Central memory CD8-positive, alpha-beta T cell (primary cell): ENCODE measurements at regions not wholly inside any gene's neighbourhood (a gene's known extent, or its start where the extent isn't known, plus 50 kb on each side); places are given as distances from the start of the nearest gene placed in this dataset.

Experiments
- ATAC-seq: fragments of 150-1000 bp; cut with Tn5 transposase; replicated peaks from 2 replicates; pipeline ENCODE4 v1.10.0; 2022; ENCODE audit warnings: mild to moderate bottlenecking, moderate FRiP score, moderate number of reproducible peaks; ENCODE audit not compliant: poor library complexity, severe bottlenecking; ENCODE audit errors: extremely low read depth
- DNase-seq, 2 donors: peaks; one replicate each; pipeline ENCODE4 v3.0.0; 2021; ENCODE audit warnings: low spot score in 2 of 2
- H3K27ac Mint-ChIP-seq: one replicate; pipeline ENCODE4 v1.8.0; 2022; ENCODE audit warnings: low read depth, mild to moderate bottlenecking, moderate library complexity, mixed read lengths
- H3K27me3 Mint-ChIP-seq: one replicate; pipeline ENCODE4 v1.8.0; 2022; ENCODE audit warnings: mixed read lengths
- H3K36me3 Mint-ChIP-seq: one replicate; pipeline ENCODE4 v1.8.0; 2022; ENCODE audit warnings: mild to moderate bottlenecking, moderate library complexity, mixed read lengths; ENCODE audit not compliant: insufficient read depth
- H3K4me1 Mint-ChIP-seq: one replicate; pipeline ENCODE4 v1.8.0; 2022; ENCODE audit warnings: mixed read lengths
- H3K4me3 Mint-ChIP-seq: one replicate; pipeline ENCODE4 v1.8.0; 2022; ENCODE audit warnings: mild to moderate bottlenecking, moderate library complexity, mixed read lengths
- H3K9me3 Mint-ChIP-seq: one replicate; pipeline ENCODE4 v1.8.0; 2022; ENCODE audit warnings: mixed read lengths

- Mint-ChIP-seq H3K4me1 (no peaks in the 10 kb centered on the region), H3K27ac (no peak overlapping the region), H3K4me3 (no peak overlapping the region), H3K36me3 (no peaks in the 10 kb centered on the region), H3K27me3 (peaks cover 8% of the 10 kb centered on the region), H3K9me3 (no peaks in the 10 kb centered on the region)
- ATAC-seq (no peak), DNase-seq (no peak)
These were observed 253.2 kb downstream of the NR2F2 start for GRCh38 chr15:96583671-96584070.

- Mint-ChIP-seq H3K27ac (no peak overlapping the region), H3K9me3 (no peaks in the 10 kb centered on the region), H3K36me3 (no peaks in the 10 kb centered on the region), H3K27me3 (peaks cover 8% of the 10 kb centered on the region), H3K4me1 (no peaks in the 10 kb centered on the region), H3K4me3 (no peak overlapping the region)
- ATAC-seq (no peak), DNase-seq (no peak)
These were observed 255.2 kb downstream of the NR2F2 start for GRCh38 chr15:96585484-96586386.

GRCh38 chr15:96586901-96587300 lies 256.4 kb downstream of the NR2F2 start:
- Mint-ChIP-seq H3K4me3 (no peak overlapping the region), H3K27ac (no peak overlapping the region), H3K27me3 (peaks cover 11% of the 10 kb centered on the region), H3K36me3 (no peaks in the 10 kb centered on the region), H3K4me1 (no peaks in the 10 kb centered on the region), H3K9me3 (no peaks in the 10 kb centered on the region)
- ATAC-seq (no peak), DNase-seq (no peak)

- Mint-ChIP-seq H3K27ac (no peak overlapping the region), H3K4me3 (no peak overlapping the region), H3K36me3 (no peaks in the 10 kb centered on the region), H3K27me3 (peaks cover 13% of the 10 kb centered on the region), H3K4me1 (no peaks in the 10 kb centered on the region), H3K9me3 (no peaks in the 10 kb centered on the region)
- ATAC-seq (no peak), DNase-seq (no peak)
These were observed 259.4 kb downstream of the NR2F2 start for GRCh38 chr15:96589864-96590263.

GRCh38 chr15:96593735-96594134 lies 263.2 kb downstream of the NR2F2 start:
- Mint-ChIP-seq H3K9me3 (no peaks in the 10 kb centered on the region), H3K27me3 (peaks cover 13% of the 10 kb centered on the region), H3K27ac (no peak overlapping the region), H3K4me3 (no peak overlapping the region), H3K36me3 (no peaks in the 10 kb centered on the region), H3K4me1 (no peaks in the 10 kb centered on the region)
- ATAC-seq (no peak), DNase-seq (no peak)

GRCh38 chr15:96595951-96596350 lies 265.5 kb downstream of the NR2F2 start:
- H3K4me1 Mint-ChIP-seq, result no peaks in the 10 kb centered on the region
- no peaks in the 10 kb centered on the region for H3K36me3 Mint-ChIP-seq
- DNase-seq (no peak), ATAC-seq (no peak)
- no peak overlapping the region for H3K4me3 Mint-ChIP-seq
- no peaks in the 10 kb centered on the region for H3K9me3 Mint-ChIP-seq
- no peak overlapping the region for H3K27ac Mint-ChIP-seq
- H3K27me3 Mint-ChIP-seq, result peaks cover 13% of the 10 kb centered on the region

GRCh38 chr15:96598514-96598913 lies 268.0 kb downstream of the NR2F2 start:
- DNase-seq (no peak), ATAC-seq (no peak)
- Mint-ChIP-seq H3K4me3 (no peak overlapping the region), H3K27ac (no peak overlapping the region), H3K36me3 (no peaks in the 10 kb centered on the region), H3K27me3 (no peaks in the 10 kb centered on the region), H3K9me3 (no peaks in the 10 kb centered on the region), H3K4me1 (no peaks in the 10 kb centered on the region)

GRCh38 chr15:96599268-96599667 lies 268.8 kb downstream of the NR2F2 start:
- Mint-ChIP-seq H3K36me3 (no peaks in the 10 kb centered on the region), H3K4me3 (no peak overlapping the region), H3K27me3 (no peaks in the 10 kb centered on the region), H3K9me3 (no peaks in the 10 kb centered on the region), H3K4me1 (no peaks in the 10 kb centered on the region), H3K27ac (no peak overlapping the region)
- DNase-seq, result no peak
- no peak for ATAC-seq

GRCh38 chr15:96600350-96600749 lies 269.9 kb downstream of the NR2F2 start:
- no peak for DNase-seq
- H3K27me3 Mint-ChIP-seq, result no peaks in the 10 kb centered on the region
- no peaks in the 10 kb centered on the region for H3K36me3 Mint-ChIP-seq
- H3K4me1 Mint-ChIP-seq, result no peaks in the 10 kb centered on the region
- H3K9me3 Mint-ChIP-seq, result no peaks in the 10 kb centered on the region
- H3K4me3 Mint-ChIP-seq, result no peak overlapping the region
- no peak overlapping the region for H3K27ac Mint-ChIP-seq
- no peak for ATAC-seq

- Mint-ChIP-seq H3K9me3 (no peaks in the 10 kb centered on the region), H3K4me3 (no peak overlapping the region), H3K27me3 (no peaks in the 10 kb centered on the region), H3K36me3 (no peaks in the 10 kb centered on the region), H3K4me1 (no peaks in the 10 kb centered on the region), H3K27ac (no peak overlapping the region)
- DNase-seq (no peak), ATAC-seq (no peak)
These were observed 276.1 kb downstream of the NR2F2 start for GRCh38 chr15:96606617-96607016.

GRCh38 chr15:96610757-96611156 lies 280.3 kb downstream of the NR2F2 start:
- Mint-ChIP-seq H3K4me1 (no peaks in the 10 kb centered on the region), H3K27me3 (peaks cover under 1% of the 10 kb centered on the region), H3K27ac (no peak overlapping the region), H3K4me3 (no peak overlapping the region), H3K36me3 (no peaks in the 10 kb centered on the region), H3K9me3 (no peaks in the 10 kb centered on the region)
- ATAC-seq, result no peak
- DNase-seq, result no peak

- DNase-seq (no peak), ATAC-seq (no peak)
- Mint-ChIP-seq H3K9me3 (peaks cover 5% of the 10 kb centered on the region), H3K4me1 (no peaks in the 10 kb centered on the region), H3K27me3 (peaks cover 12% of the 10 kb centered on the region), H3K36me3 (no peaks in the 10 kb centered on the region), H3K27ac (no peak overlapping the region), H3K4me3 (no peak overlapping the region)
These were observed 282.4 kb downstream of the NR2F2 start for GRCh38 chr15:96612917-96613316.

- H3K27me3 Mint-ChIP-seq, result peaks cover 12% of the 10 kb centered on the region
- no peaks in the 10 kb centered on the region for H3K36me3 Mint-ChIP-seq
- H3K9me3 Mint-ChIP-seq, result peaks cover 5% of the 10 kb centered on the region
- no peaks in the 10 kb centered on the region for H3K4me1 Mint-ChIP-seq
- no peak overlapping the region for H3K4me3 Mint-ChIP-seq
- no peak for ATAC-seq
- DNase-seq, result no peak
- no peak overlapping the region for H3K27ac Mint-ChIP-seq
These were observed 288.7 kb downstream of the NR2F2 start for GRCh38 chr15:96619174-96619573.
